K562 (cell line): ENCODE measurements at regions not wholly inside any gene's neighbourhood (a gene's known extent, or its start where the extent isn't known, plus 50 kb on each side); places are given as distances from the start of the nearest gene placed in this dataset.

Experiments
- ATAC-seq: fragments of 200-7000 bp; cut with Tn5 transposase; 3 replicates; pipeline ENCODE4 v1.9.1; 2020; ENCODE audit warnings: moderate library complexity
- BruUV-seq: library from RNA; stranded (reverse); fragments of 400-500 nt; replicated peaks from 2 replicates; lab custom pipeline; 2021; lab: Mats Ljungman, UMichigan
- CTCF ChIA-PET: fragments of 300-600 bp; formaldehyde crosslinking; extraction: SDS; loops from one replicate; lab custom pipeline; 2021; ENCODE audit warnings: low intra/inter-chr PET ratio; lab: Yijun Ruan, JAX
- POLR2A ChIA-PET: fragments of 300-600, 350-650 bp; sonication (Branson Sonifier 250); formaldehyde crosslinking; extraction: SDS; loops from one replicate; lab custom pipeline; 2021; ENCODE audit warnings: antibody characterized with exemption, inconsistent platforms; lab: Yijun Ruan, JAX
- DNase-seq, 4 experiments: peaks; one replicate each; pipeline versions ENCODE4 v3.0.0 to v3.0.0-alpha.2; 2011 to 2018; ENCODE audit warnings: low spot score in 3 of 4, mixed read lengths in 3 of 4; ENCODE audit errors: extremely low read depth in 1 of 4
- FAIRE-seq: peaks from 2 replicates; lab custom pipeline; 2011; peaks lifted over from hg19 to GRCh38; lab: Jason Lieb, UNC
- H2AFZ ChIP-seq: 2 replicates; pipeline ENCODE4 v1.6.0; 2011; ENCODE audit warnings: low read depth, low read length, control low read depth, inconsistent platforms
- H3K27ac ChIP-seq: fragments of 200-600 bp; 3 replicates; pipeline ENCODE4 v1.8.0; 2011; ENCODE audit warnings: low read depth, mild to moderate bottlenecking, control low read depth, inconsistent platforms, low read length, moderate library complexity, mixed read lengths; ENCODE audit errors: extremely low read depth
- H3K27me3 ChIP-seq, 2 experiments: fragments of 300-600 bp in 1 of 2; 2 replicates in 1 of 2; 3 replicates in 1 of 2; pipeline versions ENCODE4 v1.6.0 to v1.8.0; 2011; ENCODE audit warnings: inconsistent platforms in 2 of 2, low read length in 2 of 2, mild to moderate bottlenecking in 1 of 2, mixed read lengths in 1 of 2, moderate library complexity in 1 of 2; ENCODE audit not compliant: control insufficient read depth in 2 of 2, insufficient read depth in 2 of 2
- H3K36me3 ChIP-seq: fragments of 300-600 bp; 3 replicates; pipeline ENCODE4 v1.8.0; 2011; ENCODE audit warnings: mild to moderate bottlenecking, low read length, inconsistent platforms; ENCODE audit not compliant: control insufficient read depth, insufficient read depth
- H3K4me1 ChIP-seq, 2 experiments: fragments of 200-600 bp in 1 of 2; replicated peaks in 1 of 2; 2 replicates in 1 of 2; 3 replicates in 1 of 2; pipeline versions ENCODE4 v1.5.1 to v1.8.0; 2011; ENCODE audit warnings: inconsistent platforms in 2 of 2, low read length in 2 of 2, mild to moderate bottlenecking in 1 of 2, mixed read lengths in 1 of 2, moderate library complexity in 1 of 2; ENCODE audit not compliant: control insufficient read depth in 2 of 2, insufficient read depth in 2 of 2
- H3K4me2 ChIP-seq: 2 replicates; pipeline ENCODE4 v1.6.1; 2011; ENCODE audit warnings: low read length, control low read depth, inconsistent platforms, mixed read lengths; ENCODE audit not compliant: insufficient read depth
- H3K4me3 ChIP-seq: fragments of 200-600 bp; sonication (generic), shearing (Covaris generic); 2 replicates; pipeline ENCODE4 v1.5.1; 2016; ENCODE audit warnings: control low read depth, inconsistent platforms
- H3K79me2 ChIP-seq: fragments of 200-600 bp; 3 replicates; pipeline ENCODE4 v1.8.0; 2011; ENCODE audit warnings: low read length, inconsistent platforms; ENCODE audit not compliant: control insufficient read depth, insufficient read depth
- H3K9ac ChIP-seq, 2 experiments: 2 replicates each; pipeline versions ENCODE4 v1.6.0 to v1.6.1; 2011; ENCODE audit warnings: low read depth in 2 of 2, low read length in 2 of 2, control low read depth in 1 of 2, inconsistent platforms in 1 of 2, mild to moderate bottlenecking in 1 of 2, mixed read lengths in 1 of 2; ENCODE audit not compliant: insufficient read depth in 1 of 2
- H3K9me1 ChIP-seq: one replicate; pipeline ENCODE4 v1.6.0; 2011; ENCODE audit warnings: inconsistent platforms, mild to moderate bottlenecking, low read length, moderate library complexity; ENCODE audit not compliant: control insufficient read depth, insufficient read depth
- H3K9me3 ChIP-seq: replicated peaks from 2 replicates; pipeline ENCODE4 v1.5.1; 2011; ENCODE audit warnings: low read depth, low read length, inconsistent platforms; ENCODE audit not compliant: control insufficient read depth, insufficient read depth
- H4K20me1 ChIP-seq: replicated peaks from 2 replicates; pipeline ENCODE4 v1.6.1; 2011; ENCODE audit warnings: low read length, inconsistent platforms, mixed read lengths; ENCODE audit not compliant: control insufficient read depth, insufficient read depth
- FUS ChIP-seq: fragments of 200-400 bp; formaldehyde crosslinking; optimal IDR thresholded peaks from 2 replicates; pipeline ENCODE3; 2017; ENCODE audit warnings: low read depth, low read length
- HSF4 ChIP-seq: fragments of 250-450 bp; sonication (Bioruptor Pico); IDR thresholded peaks from 2 replicates; pipeline ENCODE4 v2.1.2; 2022; ENCODE audit warnings: mild to moderate bottlenecking, moderate library complexity, borderline replicate concordance
- KDM4B ChIP-seq, 2 experiments: fragments of 450-650 bp in 1 of 2; sonication (generic) in 1 of 2; IDR thresholded peaks; 2 replicates each; pipeline ENCODE4 v1.6.1; 2016 to 2017; ENCODE audit warnings: borderline replicate concordance in 2 of 2, antibody characterized with exemption in 1 of 2, low read depth in 1 of 2, mild to moderate bottlenecking in 1 of 2
- MAFG ChIP-seq: fragments of 450-650 bp; conservative IDR thresholded peaks from 2 replicates; pipeline ENCODE4 v1.6.1; 2016; ENCODE audit warnings: missing genetic modification characterization, missing compliant biosample characterization
- POLR2AphosphoS5 ChIP-seq: IDR thresholded peaks from 2 replicates; pipeline ENCODE4 v1.6.1; 2011; ENCODE audit warnings: mild to moderate bottlenecking, low read depth, low read length, moderate library complexity; ENCODE audit not compliant: control insufficient read depth, insufficient read depth
- RBFOX2 ChIP-seq: fragments of 200-400 bp; formaldehyde crosslinking; IDR thresholded peaks from 2 replicates; pipeline ENCODE4 v1.6.1; 2017; ENCODE audit warnings: low read depth, mild to moderate bottlenecking, low read length, moderate library complexity
- RFX7 ChIP-seq: fragments of 250-450 bp; sonication (Bioruptor Pico); IDR thresholded peaks from 2 replicates; pipeline ENCODE4 v1.5.1; 2021; ENCODE audit warnings: mild to moderate bottlenecking
- SMARCE1 ChIP-seq: fragments of 450-650 bp; IDR thresholded peaks from 2 replicates; pipeline ENCODE4 v1.7.1; 2016; ENCODE audit warnings: mild to moderate bottlenecking
- SPI1 ChIP-seq: IDR thresholded peaks from 2 replicates; pipeline ENCODE4 v1.6.1; 2011; ENCODE audit warnings: low read depth, low read length, control low read depth, borderline replicate concordance
- YBX1 ChIP-seq: fragments of 450-650 bp; IDR thresholded peaks from 2 replicates; pipeline ENCODE4 v1.7.1; 2016; ENCODE audit warnings: mild to moderate bottlenecking
- ZNF551 ChIP-seq: fragments of 250-450 bp; sonication (Bioruptor Pico); IDR thresholded peaks from 2 replicates; pipeline ENCODE4 v1.5.0; 2021; ENCODE audit warnings: mild to moderate bottlenecking, moderate library complexity
- ZNF644 ChIP-seq: fragments of 200-800 bp; sonication (Bioruptor generic); IDR thresholded peaks from 2 replicates; pipeline ENCODE4 v1.6.1; 2016; ENCODE audit warnings: low read depth, missing genetic modification characterization, missing compliant biosample characterization
- WGBS: fragments of 100-300 bp; shearing (Covaris generic); methylation state at CpG from one replicate; pipeline ENCODE4 v1.1.6; 2016; ENCODE audit warnings: low coverage, mixed read lengths; ENCODE audit not compliant: insufficient coverage; ENCODE audit errors: missing lambda C conversion rate; 5-methylcytosine and 5-hydroxymethylcytosine counted together
- in situ Hi-C: fragments of 300-500 bp; cut with MboI; formaldehyde crosslinking; loops from 4 replicates; pipeline ENCODE4 v1.15.0; 2018; ENCODE audit warnings: inconsistent platforms, mixed read lengths
- intact Hi-C: fragments of 100-400 bp; cut with micrococcal nuclease; formaldehyde crosslinking; loops from 2 replicates; pipeline ENCODE4 v1.14.2; 2022
- TF ChIP-seq, protein P1 (sequence below): fragments of 150-350 bp; conservative IDR thresholded peaks from 2 replicates; pipeline ENCODE4 v1.6.1; 2014; ENCODE audit warnings: low read length

DNA sequence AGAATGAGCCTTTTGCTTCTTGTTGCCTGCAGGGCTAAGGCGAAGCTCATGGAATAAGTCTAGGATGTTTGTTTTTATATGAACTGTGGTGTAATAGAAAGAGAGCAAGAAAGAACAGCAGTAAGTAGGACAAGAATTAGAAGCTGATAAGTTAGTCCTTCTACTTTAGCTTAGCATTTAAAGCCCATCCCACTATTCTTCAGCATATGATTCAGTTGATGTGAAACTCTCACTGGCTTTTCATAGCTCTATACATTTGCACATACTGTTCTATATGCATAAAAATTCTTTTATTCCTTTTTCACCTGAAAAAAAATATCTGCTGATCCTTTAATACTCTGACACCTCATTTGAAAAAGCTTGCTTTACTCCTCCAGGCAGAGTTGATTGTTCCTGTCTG lies 712.0 kb downstream of the USP25 start:
- Histone ChIP-seq H3K9ac (no peak overlapping the region), H3K27me3 (no peaks in the 10 kb centered on the region)

More for the DNA sequence above, 712.0 kb downstream of the USP25 start:
- no peak for DNase-seq
- no TSS peak for BruUV-seq
- no peak overlapping the region for H3K4me2 ChIP-seq
- H2AFZ ChIP-seq: no peak overlapping the region
- ChIA-PET CTCF (no interaction called here), POLR2A (interaction anchor here (0.7 kb wide), 1 partner anchor 183 kb away, joined by 3 read pairs; no protein-coding TSS in a partner anchor)
- H3K36me3 ChIP-seq: no peaks in the 10 kb centered on the region
- no peak for FAIRE-seq
- no peaks in the 10 kb centered on the region for H3K79me2 ChIP-seq
- H4K20me1 ChIP-seq: no peaks in the 10 kb centered on the region
- intact Hi-C loops (no loop called here), in situ Hi-C loops (no loop called here)
- no peak overlapping the region for H3K27ac ChIP-seq
- no peak for ATAC-seq
- no peaks in the 10 kb centered on the region for H3K9me3 ChIP-seq
- no peak overlapping the region for H3K4me3 ChIP-seq
- H3K9me1 ChIP-seq: no peaks in the 10 kb centered on the region
- TF ChIP-seq RBFOX2: no peak
- TF ChIP-seq SPI1: no peak
- TF ChIP-seq SMARCE1: no peak
- no peak for TF ChIP-seq KDM4B (IDR thresholded peaks at IDR 0.05; ENCODE audit: borderline replicate concordance in 2 of 2, low read depth in 1 of 2)
- no peak for TF ChIP-seq YBX1
- no peak for TF ChIP-seq ZNF551
- no peak for TF ChIP-seq FUS
- no peak for TF ChIP-seq POLR2AphosphoS5
- no peak for TF ChIP-seq RFX7 (CRISPR knock-in tag)
- TF ChIP-seq, protein P1, sequence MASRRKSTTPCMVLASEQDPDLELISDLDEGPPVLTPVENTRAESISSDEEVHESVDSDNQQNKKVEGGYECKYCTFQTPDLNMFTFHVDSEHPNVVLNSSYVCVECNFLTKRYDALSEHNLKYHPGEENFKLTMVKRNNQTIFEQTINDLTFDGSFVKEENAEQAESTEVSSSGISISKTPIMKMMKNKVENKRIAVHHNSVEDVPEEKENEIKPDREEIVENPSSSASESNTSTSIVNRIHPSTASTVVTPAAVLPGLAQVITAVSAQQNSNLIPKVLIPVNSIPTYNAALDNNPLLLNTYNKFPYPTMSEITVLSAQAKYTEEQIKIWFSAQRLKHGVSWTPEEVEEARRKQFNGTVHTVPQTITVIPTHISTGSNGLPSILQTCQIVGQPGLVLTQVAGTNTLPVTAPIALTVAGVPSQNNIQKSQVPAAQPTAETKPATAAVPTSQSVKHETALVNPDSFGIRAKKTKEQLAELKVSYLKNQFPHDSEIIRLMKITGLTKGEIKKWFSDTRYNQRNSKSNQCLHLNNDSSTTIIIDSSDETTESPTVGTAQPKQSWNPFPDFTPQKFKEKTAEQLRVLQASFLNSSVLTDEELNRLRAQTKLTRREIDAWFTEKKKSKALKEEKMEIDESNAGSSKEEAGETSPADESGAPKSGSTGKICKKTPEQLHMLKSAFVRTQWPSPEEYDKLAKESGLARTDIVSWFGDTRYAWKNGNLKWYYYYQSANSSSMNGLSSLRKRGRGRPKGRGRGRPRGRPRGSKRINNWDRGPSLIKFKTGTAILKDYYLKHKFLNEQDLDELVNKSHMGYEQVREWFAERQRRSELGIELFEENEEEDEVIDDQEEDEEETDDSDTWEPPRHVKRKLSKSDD: no peak
- no peak for TF ChIP-seq ZNF644 (tag)
- no peak for TF ChIP-seq MAFG (tag)
- no peak for TF ChIP-seq HSF4 (CRISPR knock-in tag)
- TF ChIP-seq, all 486 proteins: peak for 0
- no peaks in the 10 kb centered on the region for H3K4me1 ChIP-seq
- WGBS: 15% methylated on average over 1 of the region's 1 CpG
